ENCODE measurements at regions not wholly inside any gene's neighbourhood (a gene's known extent, or its start where the extent isn't known, plus 50 kb on each side); places are given as distances from the start of the nearest gene placed in this dataset.

DNA sequence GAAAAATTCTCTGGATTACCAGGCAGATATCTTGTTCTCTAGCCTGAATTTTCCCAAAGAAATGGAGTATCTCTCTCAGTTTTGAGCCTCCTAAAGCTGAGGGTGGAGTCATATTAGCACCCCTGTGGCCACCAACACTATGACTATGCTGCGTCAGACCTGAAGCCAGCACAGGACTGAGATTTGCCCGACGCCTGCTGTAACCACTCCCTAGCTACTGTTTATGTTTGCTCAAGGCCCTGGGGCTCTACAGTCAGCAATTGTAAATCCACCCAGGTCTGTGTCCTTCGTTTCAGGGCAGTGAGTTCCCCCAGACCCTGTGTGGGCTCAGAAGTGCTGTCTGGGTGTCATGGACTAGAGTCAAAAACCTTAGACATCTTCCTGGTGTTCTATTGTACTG, 61.4 kb downstream of the ZXDA start:
- no peak for DNase-seq (ENCODE audit: low spot score)
- in situ Hi-C loops (cut with MboI; ENCODE audit: low pct_unique_long_range_greater_than_20kb, low sequenced_read_pairs, unreplicated experiment), result no loop called here
- no peak for TF ChIP-seq CTCF (IDR thresholded peaks at IDR 0.05; ENCODE audit: extremely low read depth, insufficient read depth, missing control alignments)

GRCh38 chrX:57822818-57823217, 87.4 kb downstream of the ZXDA start:
- TF ChIP-seq CTCF (IDR thresholded peaks at IDR 0.05; ENCODE audit: extremely low read depth, insufficient read depth, missing control alignments), result no peak
- no peak for DNase-seq (ENCODE audit: low spot score)
- in situ Hi-C loops (cut with MboI; ENCODE audit: low pct_unique_long_range_greater_than_20kb, low sequenced_read_pairs, unreplicated experiment), result loop anchor here (25.0 kb wide), 1 partner anchor 89 kb away; the partner anchor contains the start of gene ZXDA

GRCh38 chrX:57822398-57822797, 87.9 kb downstream of the ZXDA start:
- no peak for DNase-seq (ENCODE audit: low spot score)
- no peak for TF ChIP-seq CTCF (IDR thresholded peaks at IDR 0.05; ENCODE audit: extremely low read depth, insufficient read depth, missing control alignments)
- in situ Hi-C loops (cut with MboI; ENCODE audit: low pct_unique_long_range_greater_than_20kb, low sequenced_read_pairs, unreplicated experiment), result loop anchor here (25.0 kb wide), 1 partner anchor 90 kb away; the partner anchor contains the start of gene ZXDA

GRCh38 chrX:57821703-57822387, 88.4 kb downstream of the ZXDA start:
- peak; percentile 72 for TF ChIP-seq CTCF (IDR thresholded peaks at IDR 0.05; ENCODE audit: extremely low read depth, insufficient read depth, missing control alignments)
- in situ Hi-C loops (cut with MboI; ENCODE audit: low pct_unique_long_range_greater_than_20kb, low sequenced_read_pairs, unreplicated experiment), result loop anchor here (25.0 kb wide), 1 partner anchor 90 kb away; the partner anchor contains the start of gene ZXDA
- peak; percentile 23 for DNase-seq (ENCODE audit: low spot score)

- no peak for DNase-seq (ENCODE audit: low spot score)
- peak; percentile 45 for TF ChIP-seq CTCF (IDR thresholded peaks at IDR 0.05; ENCODE audit: extremely low read depth, insufficient read depth, missing control alignments)
- in situ Hi-C loops (cut with MboI; ENCODE audit: low pct_unique_long_range_greater_than_20kb, low sequenced_read_pairs, unreplicated experiment), result loop anchor here (25.0 kb wide), 1 partner anchor 95 kb away; the partner anchor contains the start of gene ZXDA
Measured at GRCh38 chrX:57817302-57817701, 93.0 kb downstream of the ZXDA start.

DNA sequence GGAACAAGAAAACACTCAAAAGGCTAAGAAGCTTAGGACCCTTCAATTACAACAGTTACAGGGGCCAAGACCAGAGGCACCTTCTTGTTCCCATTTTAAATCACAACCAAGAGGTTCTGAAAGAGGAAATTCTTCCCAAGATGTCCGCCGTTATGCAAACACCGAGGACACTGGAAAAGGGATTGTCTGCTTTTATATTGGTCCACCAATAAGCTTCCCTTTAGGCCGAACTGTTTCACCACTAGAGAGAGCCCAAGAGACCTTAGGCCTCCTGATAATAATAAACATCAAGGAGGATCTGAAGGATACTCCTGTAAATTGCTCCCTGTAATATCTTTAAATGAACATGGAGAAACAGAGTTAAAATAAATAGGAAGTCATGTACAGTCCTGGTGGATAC, 92.6 kb upstream of the NLRP2B start:
- in situ Hi-C loops (cut with MboI; ENCODE audit: low pct_unique_long_range_greater_than_20kb, low sequenced_read_pairs, unreplicated experiment), result no loop called here
- TF ChIP-seq CTCF (IDR thresholded peaks at IDR 0.05; ENCODE audit: extremely low read depth, insufficient read depth, missing control alignments), result no peak

More for the DNA sequence above, 92.6 kb upstream of the NLRP2B start:
- no peak for DNase-seq (ENCODE audit: low spot score)
